DND-41 (cell line): ENCODE measurements at regions not wholly inside any gene's neighbourhood (a gene's known extent, or its start where the extent isn't known, plus 50 kb on each side); places are given as distances from the start of the nearest gene placed in this dataset.

Source experiments
- ATAC-seq: fragments of 200-7000 bp; cut with Tn5 transposase; 3 replicates; pipeline ENCODE4 v1.9.1; 2021; ENCODE audit warnings: low read depth; ENCODE audit not compliant: insufficient read depth
- DNase-seq: peaks from one replicate; pipeline ENCODE4 v3.0.0-alpha.2; 2020
- H2AFZ ChIP-seq: 2 replicates; pipeline ENCODE4 v1.6.0; 2012; ENCODE audit warnings: low read depth, low read length
- H3K27ac ChIP-seq: 2 replicates; pipeline ENCODE4 v1.5.1; 2012; ENCODE audit warnings: low read length, inconsistent platforms
- H3K27me3 ChIP-seq: fragments of 200-600 bp; sonication (generic); 2 replicates; pipeline ENCODE4 v1.6.0; 2012; ENCODE audit warnings: low read length, mild to moderate bottlenecking, inconsistent platforms; ENCODE audit not compliant: insufficient read depth, poor library complexity
- H3K36me3 ChIP-seq: 2 replicates; pipeline ENCODE4 v1.5.1; 2012; ENCODE audit warnings: low read length, inconsistent platforms; ENCODE audit not compliant: insufficient read depth
- H3K4me1 ChIP-seq: 2 replicates; pipeline ENCODE4 v1.5.1; 2012; ENCODE audit warnings: mild to moderate bottlenecking, low read length; ENCODE audit not compliant: insufficient read depth
- H3K4me2 ChIP-seq: 2 replicates; pipeline ENCODE4 v1.6.0; 2012; ENCODE audit warnings: mild to moderate bottlenecking, moderate library complexity, low read length, inconsistent platforms; ENCODE audit not compliant: insufficient read depth
- H3K4me3 ChIP-seq, 2 experiments: fragments of 200-600 bp in 1 of 2; shearing (Covaris generic) in 1 of 2; 2 replicates each; pipeline ENCODE4 v1.5.1; 2012 to 2016; ENCODE audit warnings: inconsistent platforms in 2 of 2, low read length in 2 of 2, mild to moderate bottlenecking in 2 of 2, low read depth in 1 of 2, moderate library complexity in 1 of 2
- H3K79me2 ChIP-seq: 2 replicates; pipeline ENCODE4 v1.6.0; 2012; ENCODE audit warnings: low read length, inconsistent platforms; ENCODE audit not compliant: insufficient read depth
- H3K9ac ChIP-seq: 2 replicates; pipeline ENCODE4 v1.6.0; 2012; ENCODE audit warnings: low read depth, mild to moderate bottlenecking, inconsistent platforms, low read length, moderate library complexity
- H3K9me3 ChIP-seq: 2 replicates; pipeline ENCODE4 v1.5.1; 2012; ENCODE audit warnings: low read length, moderate library complexity, mild to moderate bottlenecking, inconsistent platforms; ENCODE audit not compliant: insufficient read depth, severe bottlenecking
- H4K20me1 ChIP-seq: 2 replicates; pipeline ENCODE4 v1.6.0; 2012; ENCODE audit warnings: low read length; ENCODE audit not compliant: insufficient read depth
- EZH2 ChIP-seq: IDR thresholded peaks from 3 replicates; pipeline ENCODE4 v1.6.1; 2012; ENCODE audit warnings: borderline replicate concordance, low read depth, mild to moderate bottlenecking, moderate library complexity, low read length, inconsistent platforms; ENCODE audit not compliant: severe bottlenecking
- TF ChIP-seq, protein P1 (sequence below): IDR thresholded peaks from 2 replicates; pipeline ENCODE4 v1.5.1; 2012; ENCODE audit warnings: borderline replicate concordance, low read length, moderate library complexity, mild to moderate bottlenecking; ENCODE audit not compliant: poor library complexity, severe bottlenecking; ENCODE audit errors: extremely low read depth

- Histone ChIP-seq H3K4me1 (no peaks in the 10 kb centered on the region), H3K27me3 (no peaks in the 10 kb centered on the region), H3K4me3 (no peak overlapping the region), H4K20me1 (no peaks in the 10 kb centered on the region), H3K27ac (no peak overlapping the region), H3K36me3 (no peaks in the 10 kb centered on the region), H3K9ac (no peak overlapping the region), H3K9me3 (no peaks in the 10 kb centered on the region), H3K79me2 (no peaks in the 10 kb centered on the region), H2AFZ (no peak overlapping the region), H3K4me2 (no peak overlapping the region)
- DNase-seq: no peak
- no peak for ATAC-seq
- TF ChIP-seq, protein P1, sequence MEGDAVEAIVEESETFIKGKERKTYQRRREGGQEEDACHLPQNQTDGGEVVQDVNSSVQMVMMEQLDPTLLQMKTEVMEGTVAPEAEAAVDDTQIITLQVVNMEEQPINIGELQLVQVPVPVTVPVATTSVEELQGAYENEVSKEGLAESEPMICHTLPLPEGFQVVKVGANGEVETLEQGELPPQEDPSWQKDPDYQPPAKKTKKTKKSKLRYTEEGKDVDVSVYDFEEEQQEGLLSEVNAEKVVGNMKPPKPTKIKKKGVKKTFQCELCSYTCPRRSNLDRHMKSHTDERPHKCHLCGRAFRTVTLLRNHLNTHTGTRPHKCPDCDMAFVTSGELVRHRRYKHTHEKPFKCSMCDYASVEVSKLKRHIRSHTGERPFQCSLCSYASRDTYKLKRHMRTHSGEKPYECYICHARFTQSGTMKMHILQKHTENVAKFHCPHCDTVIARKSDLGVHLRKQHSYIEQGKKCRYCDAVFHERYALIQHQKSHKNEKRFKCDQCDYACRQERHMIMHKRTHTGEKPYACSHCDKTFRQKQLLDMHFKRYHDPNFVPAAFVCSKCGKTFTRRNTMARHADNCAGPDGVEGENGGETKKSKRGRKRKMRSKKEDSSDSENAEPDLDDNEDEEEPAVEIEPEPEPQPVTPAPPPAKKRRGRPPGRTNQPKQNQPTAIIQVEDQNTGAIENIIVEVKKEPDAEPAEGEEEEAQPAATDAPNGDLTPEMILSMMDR: no peak
- TF ChIP-seq EZH2: no peak
Measured at GRCh38 chr6:47360388-47360787, 50.7 kb upstream of the TNFRSF21 start.

DNA sequence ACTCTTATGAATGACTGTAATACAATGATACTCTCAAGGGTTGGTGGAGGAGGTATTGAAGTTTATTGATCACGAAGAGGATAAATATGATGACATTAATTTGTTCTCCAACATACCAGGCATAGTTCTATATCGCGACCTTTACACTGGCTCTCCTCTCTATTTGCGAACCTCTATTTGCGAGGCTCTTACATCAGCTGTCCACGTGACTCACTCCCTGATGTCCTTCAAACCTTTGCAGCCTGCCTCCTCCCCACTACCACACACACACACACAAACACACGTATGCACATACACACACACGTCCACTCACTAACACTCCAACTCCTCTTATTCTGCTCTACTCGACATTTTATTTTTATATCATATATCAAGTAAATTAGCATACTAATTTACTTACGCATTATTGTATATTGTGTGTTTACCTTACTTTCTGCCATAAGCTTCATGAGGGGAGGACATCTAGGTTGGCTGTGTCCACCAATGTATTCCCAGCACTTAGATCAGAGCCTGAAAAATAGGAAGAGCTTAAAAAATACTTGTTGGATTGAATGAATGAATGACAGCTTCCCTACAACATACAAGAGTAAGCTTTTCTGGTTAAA is 53.3 kb upstream of the TNFRSF21 start:
- Histone ChIP-seq H3K4me1 (no peaks in the 10 kb centered on the region), H2AFZ (no peak overlapping the region), H4K20me1 (no peaks in the 10 kb centered on the region), H3K79me2 (no peaks in the 10 kb centered on the region), H3K4me3 (no peak overlapping the region), H3K4me2 (no peak overlapping the region), H3K9ac (no peak overlapping the region), H3K27me3 (no peaks in the 10 kb centered on the region), H3K27ac (no peak overlapping the region), H3K9me3 (no peaks in the 10 kb centered on the region), H3K36me3 (no peaks in the 10 kb centered on the region)
- ATAC-seq (no peak), DNase-seq (no peak)
- TF ChIP-seq, protein P1: no peak
- TF ChIP-seq EZH2: no peak

- Histone ChIP-seq H3K27me3 (no peaks in the 10 kb centered on the region), H4K20me1 (no peaks in the 10 kb centered on the region), H3K4me1 (no peaks in the 10 kb centered on the region), H3K9me3 (no peaks in the 10 kb centered on the region), H2AFZ (no peak overlapping the region), H3K36me3 (no peaks in the 10 kb centered on the region), H3K9ac (no peak overlapping the region), H3K79me2 (no peaks in the 10 kb centered on the region), H3K4me3 (no peak overlapping the region), H3K27ac (no peak overlapping the region), H3K4me2 (no peak overlapping the region)
- TF ChIP-seq, protein P1: no peak
- no peak for TF ChIP-seq EZH2
- DNase-seq (no peak), ATAC-seq (no peak)
Measured at GRCh38 chr6:47363736-47364135, 54.0 kb upstream of the TNFRSF21 start.

DNA sequence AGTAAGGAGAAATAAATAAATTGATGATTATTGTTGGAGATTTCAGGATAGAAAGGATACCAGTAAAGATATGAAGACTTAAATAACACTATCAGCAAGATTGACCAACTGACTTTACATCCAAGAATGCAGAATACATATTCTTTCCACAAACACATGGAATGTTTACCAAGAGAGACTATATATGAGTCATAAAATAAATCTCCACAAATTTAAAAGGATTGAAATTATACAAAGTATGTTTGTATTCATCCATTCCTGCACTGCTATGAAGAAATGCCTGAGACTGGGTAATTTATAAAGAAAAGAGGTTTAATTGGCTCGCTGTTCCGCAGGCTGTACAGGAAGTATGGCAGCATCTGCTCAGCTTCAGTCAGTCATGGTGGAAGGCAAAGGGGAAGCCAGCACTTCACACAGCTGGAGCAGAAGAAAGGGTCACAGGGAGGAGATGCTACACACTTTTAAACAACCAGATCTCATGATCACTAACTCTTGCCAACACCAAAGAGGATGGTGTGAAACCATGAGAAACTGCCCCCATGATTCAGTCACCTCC is 56.7 kb upstream of the TNFRSF21 start:
- Histone ChIP-seq H3K27ac (no peak overlapping the region), H3K36me3 (no peaks in the 10 kb centered on the region), H2AFZ (no peak overlapping the region), H3K4me3 (no peak overlapping the region), H3K4me2 (no peak overlapping the region), H3K9ac (no peak overlapping the region), H3K4me1 (no peaks in the 10 kb centered on the region), H3K9me3 (no peaks in the 10 kb centered on the region), H3K27me3 (no peaks in the 10 kb centered on the region), H3K79me2 (no peaks in the 10 kb centered on the region), H4K20me1 (no peaks in the 10 kb centered on the region)
- ATAC-seq: no peak
- TF ChIP-seq, protein P1: no peak
- no peak for TF ChIP-seq EZH2
- no peak for DNase-seq
